H9 (cell line): ENCODE measurements at regions not wholly inside any gene's neighbourhood (a gene's known extent, or its start where the extent isn't known, plus 50 kb on each side); places are given as distances from the start of the nearest gene placed in this dataset.

ENCODE experiments used
- DNase-seq: peaks from one replicate; pipeline ENCODE4 v3.0.0-alpha.2; 2017
- H2AFZ ChIP-seq: one replicate; pipeline ENCODE4 v1.6.1; 2013; ENCODE audit warnings: mild to moderate bottlenecking, low read length, control low read depth, moderate library complexity
- H2AK5ac ChIP-seq: 2 replicates; pipeline ENCODE4 v1.6.1; 2013; ENCODE audit warnings: low read length, control low read depth, mixed read lengths; ENCODE audit not compliant: insufficient read length
- H2BK120ac ChIP-seq: one replicate; pipeline ENCODE4 v1.6.1; 2013; ENCODE audit warnings: low read depth, mild to moderate bottlenecking, low read length, control low read depth, inconsistent platforms; ENCODE audit not compliant: poor library complexity, severe bottlenecking
- H2BK12ac ChIP-seq: 2 replicates; pipeline ENCODE4 v1.6.1; 2013; ENCODE audit warnings: low read length, control low read depth, mixed read lengths, low read depth; ENCODE audit not compliant: insufficient read length
- H2BK15ac ChIP-seq: 2 replicates; pipeline ENCODE4 v1.6.1; 2013; ENCODE audit warnings: low read depth, low read length, control low read depth
- H2BK20ac ChIP-seq: one replicate; pipeline ENCODE4 v1.6.1; 2013; ENCODE audit warnings: low read depth, mild to moderate bottlenecking, low read length, control low read depth, inconsistent platforms; ENCODE audit not compliant: poor library complexity, severe bottlenecking
- H2BK5ac ChIP-seq: 2 replicates; pipeline ENCODE4 v1.6.1; 2013; ENCODE audit warnings: low read length, control low read depth, mixed read lengths; ENCODE audit not compliant: insufficient read length
- H3K14ac ChIP-seq: 2 replicates; pipeline ENCODE4 v1.6.1; 2013; ENCODE audit warnings: low read length, control low read depth; ENCODE audit not compliant: insufficient read depth
- H3K18ac ChIP-seq: 2 replicates; pipeline ENCODE4 v1.6.1; 2013; ENCODE audit warnings: low read depth, mild to moderate bottlenecking, mixed read lengths, low read length, control low read depth; ENCODE audit not compliant: insufficient read length
- H3K23ac ChIP-seq: 2 replicates; pipeline ENCODE4 v1.6.1; 2013; ENCODE audit warnings: low read length, control low read depth, mixed read lengths, low read depth; ENCODE audit not compliant: insufficient read length
- H3K23me2 ChIP-seq: 2 replicates; pipeline ENCODE4 v1.6.1; 2013; ENCODE audit warnings: low read depth, mild to moderate bottlenecking, mixed read lengths, low read length, control low read depth; ENCODE audit not compliant: insufficient read length, poor library complexity, severe bottlenecking
- H3K27ac ChIP-seq: 2 replicates; pipeline ENCODE4 v1.5.1; 2013; ENCODE audit warnings: low read length, control low read depth, mixed read lengths, low read depth; ENCODE audit not compliant: insufficient read length
- H3K27me3 ChIP-seq: 2 replicates; pipeline ENCODE4 v1.6.1; 2013; ENCODE audit warnings: low read length, control low read depth, inconsistent platforms; ENCODE audit not compliant: insufficient read depth
- H3K4ac ChIP-seq: 2 replicates; pipeline ENCODE4 v1.6.1; 2013; ENCODE audit warnings: low read depth, mild to moderate bottlenecking, control low read depth, inconsistent platforms, low read length, moderate library complexity
- H3K4me1 ChIP-seq: 2 replicates; pipeline ENCODE4 v1.6.1; 2013; ENCODE audit warnings: low read length, control low read depth, inconsistent platforms; ENCODE audit not compliant: insufficient read depth
- H3K4me2 ChIP-seq: 2 replicates; pipeline ENCODE4 v1.6.1; 2013; ENCODE audit warnings: low read length, control low read depth, mixed read lengths; ENCODE audit not compliant: insufficient read length, insufficient read depth
- H3K56ac ChIP-seq: 2 replicates; pipeline ENCODE4 v1.6.1; 2013; ENCODE audit warnings: low read depth, mild to moderate bottlenecking, mixed read lengths, low read length, control low read depth; ENCODE audit not compliant: insufficient read length
- H3K79me1 ChIP-seq: 2 replicates; pipeline ENCODE4 v1.6.1; 2013; ENCODE audit warnings: low read depth, mild to moderate bottlenecking, moderate library complexity, low read length, control low read depth, inconsistent platforms; ENCODE audit not compliant: insufficient read depth, poor library complexity, severe bottlenecking
- H3K79me2 ChIP-seq: 2 replicates; pipeline ENCODE4 v1.6.1; 2013; ENCODE audit warnings: low read length, control low read depth, inconsistent platforms; ENCODE audit not compliant: insufficient read depth
- H3K9ac ChIP-seq: 2 replicates; pipeline ENCODE4 v1.6.1; 2013; ENCODE audit warnings: low read length, control low read depth, mixed read lengths; ENCODE audit not compliant: insufficient read length; ENCODE audit errors: extremely low read depth
- H3K9me3 ChIP-seq: one replicate; pipeline ENCODE4 v1.6.1; 2013; ENCODE audit warnings: low read depth, low read length, inconsistent platforms; ENCODE audit not compliant: control insufficient read depth
- H3T11ph ChIP-seq: one replicate; pipeline ENCODE4 v1.6.1; 2013; ENCODE audit warnings: mild to moderate bottlenecking, low read length, control low read depth, inconsistent platforms
- H4K20me1 ChIP-seq: one replicate; pipeline ENCODE4 v1.6.1; 2013; ENCODE audit not compliant: control insufficient read depth, insufficient read length, insufficient read depth
- H4K5ac ChIP-seq: 2 replicates; pipeline ENCODE4 v1.6.1; 2013; ENCODE audit warnings: low read depth, mild to moderate bottlenecking, mixed read lengths, low read length, control low read depth; ENCODE audit not compliant: insufficient read length
- H4K8ac ChIP-seq: replicated peaks from 2 replicates; pipeline ENCODE4 v1.6.1; 2013; ENCODE audit warnings: low read length, control low read depth, mixed read lengths, low read depth; ENCODE audit not compliant: insufficient read length
- H4K91ac ChIP-seq: 2 replicates; pipeline ENCODE4 v1.6.1; 2013; ENCODE audit warnings: low read depth, mild to moderate bottlenecking, moderate library complexity, mixed read lengths, low read length, control low read depth; ENCODE audit not compliant: insufficient read length
- H3K27ac Mint-ChIP-seq, 3 experiments: 2 replicates in 2 of 3; 3 replicates in 1 of 3; pipeline ENCODE4 v1.8.0; 2020 to 2021; ENCODE audit warnings: mixed read lengths in 3 of 3, mild to moderate bottlenecking in 1 of 3, moderate library complexity in 1 of 3
- H3K27me3 Mint-ChIP-seq: 2 replicates; pipeline ENCODE4 v1.8.0; 2021; ENCODE audit warnings: low read depth, mild to moderate bottlenecking, moderate library complexity, mixed read lengths
- H3K36me3 Mint-ChIP-seq, 3 experiments: 2 replicates in 2 of 3; 3 replicates in 1 of 3; pipeline ENCODE4 v1.8.0; 2020 to 2021; ENCODE audit warnings: low read depth in 3 of 3, mixed read lengths in 3 of 3; ENCODE audit not compliant: insufficient read depth in 1 of 3
- H3K4me1 Mint-ChIP-seq, 2 experiments: 2 replicates each; pipeline ENCODE4 v1.8.0; 2020; ENCODE audit warnings: mixed read lengths in 2 of 2
- H3K4me3 Mint-ChIP-seq, 2 experiments: 2 replicates in 1 of 2; 3 replicates in 1 of 2; pipeline ENCODE4 v1.8.0; 2020 to 2021; ENCODE audit warnings: mild to moderate bottlenecking in 2 of 2, mixed read lengths in 2 of 2, moderate library complexity in 1 of 2
- H3K9me3 Mint-ChIP-seq, 2 experiments: 2 replicates in 1 of 2; 3 replicates in 1 of 2; pipeline ENCODE4 v1.8.0; 2020; ENCODE audit warnings: mild to moderate bottlenecking in 2 of 2, mixed read lengths in 2 of 2, moderate library complexity in 1 of 2
- CTCF ChIP-seq: fragments of 200-600 bp; sonication (generic); conservative IDR thresholded peaks from 3 replicates; pipeline ENCODE4 v1.8.0; 2021; ENCODE audit warnings: antibody characterized with exemption, mild to moderate bottlenecking
- WGBS: extraction: QIAGEN DNeasy Blood & Tissue Kit; methylation state at CpG from one replicate; pipeline ENCODE4 v1.1.7; 2013; ENCODE audit warnings: missing lambda C conversion rate, low lambda C conversion rate, mixed read lengths; ENCODE audit not compliant: insufficient read length; ENCODE audit errors: extremely low coverage; 5-methylcytosine and 5-hydroxymethylcytosine counted together

GRCh38 chr15:91784973-91785709, 68.4 kb upstream of the SLCO3A1 start:
- Histone ChIP-seq H2AFZ (no peak overlapping the region), H2BK12ac (no peak overlapping the region), H3K27ac (no peak overlapping the region), H3K14ac (no peak overlapping the region), H4K8ac (no peak overlapping the region), H2BK120ac (no peak overlapping the region), H3K27me3 (no peaks in the 10 kb centered on the region), H2BK5ac (no peak overlapping the region), H4K5ac (no peak overlapping the region), H3K79me1 (no peaks in the 10 kb centered on the region), H2AK5ac (no peak overlapping the region), H3K9me3 (no peaks in the 10 kb centered on the region), H3K9ac (no peak overlapping the region), H3K79me2 (no peaks in the 10 kb centered on the region), H2BK15ac (no peak overlapping the region), H3K23ac (no peak overlapping the region), H3K23me2 (no peaks in the 10 kb centered on the region), H4K20me1 (no peaks in the 10 kb centered on the region), H3K4me2 (no peak overlapping the region), H3K18ac (no peak overlapping the region), H3K56ac (no peak overlapping the region), H3K4ac (no peak overlapping the region), H3K4me1 (no peaks in the 10 kb centered on the region), H2BK20ac (no peak overlapping the region), H4K91ac (no peak overlapping the region), H3T11ph (no peak overlapping the region)
- Mint-ChIP-seq H3K36me3 (no peaks in the 10 kb centered on the region), H3K27me3 (peaks cover 7% of the 10 kb centered on the region), H3K4me1 (no peaks in the 10 kb centered on the region; a peak in 1 of 4 replicates), H3K4me3 (no peak overlapping the region), H3K9me3 (no peaks in the 10 kb centered on the region), H3K27ac (no peak overlapping the region)
- WGBS: no CpG with 5 or more reads among the region's 4 CpGs
- TF ChIP-seq CTCF: no peak
- DNase-seq: no peak
